Left lung (tissue), 4 donors: ENCODE measurements at regions not wholly inside any gene's neighbourhood (a gene's known extent, or its start where the extent isn't known, plus 50 kb on each side); places are given as distances from the start of the nearest gene placed in this dataset.

ENCODE experiments used
- ATAC-seq: fragments of 200-7000 bp; cut with Tn5 transposase; one replicate; pipeline ENCODE4 v1.9.1; 2020; ENCODE audit warnings: moderate library complexity
- DNase-seq, 4 donors: peaks; one replicate each; pipeline ENCODE4 v3.0.0-alpha.2; 2013 to 2020
- H3K27ac ChIP-seq, 2 donors: fragments of 200-600 bp; sonication (generic) in 1 of 2; one replicate each; pipeline versions ENCODE4 v1.5.0 to v1.8.0; 2020 to 2021
- H3K27me3 ChIP-seq, 2 donors: fragments of 200-600 bp; sonication (generic) in 1 of 2; one replicate each; pipeline versions ENCODE4 v1.5.0 to v1.8.0; 2020 to 2021
- H3K36me3 ChIP-seq, 2 donors: fragments of 200-600 bp; sonication (generic) in 1 of 2; one replicate each; pipeline versions ENCODE4 v1.5.0 to v1.8.0; 2020 to 2021
- H3K4me1 ChIP-seq, 2 donors: fragments of 200-600 bp; one replicate each; pipeline ENCODE4 v1.8.0; 2021
- H3K4me3 ChIP-seq, 2 donors: fragments of 200-600 bp; sonication (generic) in 1 of 2; one replicate each; pipeline versions ENCODE4 v1.5.0 to v1.8.0; 2020 to 2021; ENCODE audit warnings: mild to moderate bottlenecking in 1 of 2
- H3K9me3 ChIP-seq, 2 donors: fragments of 200-600 bp; sonication (generic) in 1 of 2; one replicate each; pipeline versions ENCODE4 v1.5.0 to v1.8.0; 2020 to 2021
- CTCF ChIP-seq, 2 donors: fragments of 200-600 bp; sonication (generic) in 1 of 2; IDR thresholded peaks; one replicate each; pipeline versions ENCODE4 v1.5.0 to v1.8.0; 2021; ENCODE audit warnings: antibody characterized with exemption in 2 of 2
- intact Hi-C, 2 donors: fragments of 100-400 bp; cut with DNase I; formaldehyde crosslinking; loops; one replicate each; pipeline versions ENCODE4 v1.11.2 to v1.14.2; 2022
- donor health status: DM: no; HTN: yes; CAD: no.
- donor health status: DM: no; HTN: no; CAD: no.

- Histone ChIP-seq H3K36me3 (no peaks in the 10 kb centered on the region), H3K4me1 (no peaks in the 10 kb centered on the region), H3K4me3 (no peak overlapping the region), H3K27ac (no peak overlapping the region), H3K9me3 (peaks cover 0 to 28% of the 10 kb centered on the region in 2 donors), H3K27me3 (no peaks in the 10 kb centered on the region)
- DNase-seq: no peak
- ATAC-seq: no peak
- intact Hi-C loops: no loop called here
- no peak for TF ChIP-seq CTCF (IDR thresholded peaks at IDR 0.05)
Measured at GRCh38 chr13:90253806-90254205, 1093.7 kb upstream of the MIR17HG start.

DNA sequence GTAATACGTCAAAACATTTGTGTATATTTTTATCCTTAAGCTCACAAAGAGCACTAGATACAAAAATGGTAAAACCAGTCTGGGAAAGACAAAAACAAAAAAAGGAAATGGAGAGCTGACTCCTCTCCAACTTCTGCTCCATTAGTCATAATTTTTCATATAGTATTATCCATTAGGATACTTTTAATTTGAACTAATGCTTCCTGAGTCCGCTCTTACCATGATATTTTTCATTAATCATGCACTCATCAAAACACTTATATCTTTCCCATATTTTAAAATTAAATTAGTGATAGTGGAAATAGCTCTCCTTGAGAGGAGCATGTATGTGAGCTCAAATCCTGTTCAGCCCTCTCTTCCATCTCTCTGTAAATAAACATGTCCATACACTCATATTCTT is 1093.0 kb upstream of the MIR17HG start:
- Histone ChIP-seq H3K27me3 (no peaks in the 10 kb centered on the region), H3K27ac (no peak overlapping the region), H3K9me3 (peaks cover 0 to 27% of the 10 kb centered on the region in 2 donors), H3K36me3 (no peaks in the 10 kb centered on the region), H3K4me3 (no peak overlapping the region), H3K4me1 (no peaks in the 10 kb centered on the region)
- ATAC-seq: no peak
- no peak for TF ChIP-seq CTCF (IDR thresholded peaks at IDR 0.05)
- intact Hi-C loops: no loop called here
- no peak for DNase-seq

GRCh38 chr13:90256746-90257145 is 1090.7 kb upstream of the MIR17HG start:
- DNase-seq (no peak), ATAC-seq (no peak)
- Histone ChIP-seq H3K27ac (no peak overlapping the region), H3K4me1 (no peaks in the 10 kb centered on the region), H3K4me3 (no peak overlapping the region), H3K27me3 (no peaks in the 10 kb centered on the region), H3K36me3 (no peaks in the 10 kb centered on the region), H3K9me3 (peaks cover 0 to 21% of the 10 kb centered on the region in 2 donors)
- no peak for TF ChIP-seq CTCF (IDR thresholded peaks at IDR 0.05)
- intact Hi-C loops: no loop called here

- Histone ChIP-seq H3K27ac (no peak overlapping the region), H3K9me3 (peaks cover 0 to 10% of the 10 kb centered on the region in 2 donors), H3K27me3 (no peaks in the 10 kb centered on the region), H3K4me1 (no peaks in the 10 kb centered on the region), H3K36me3 (no peaks in the 10 kb centered on the region), H3K4me3 (no peak overlapping the region)
- no peak for ATAC-seq
- DNase-seq: no peak
- intact Hi-C loops: no loop called here
- no peak for TF ChIP-seq CTCF (IDR thresholded peaks at IDR 0.05)
Measured at GRCh38 chr13:90258129-90258528, 1089.4 kb upstream of the MIR17HG start.

DNA sequence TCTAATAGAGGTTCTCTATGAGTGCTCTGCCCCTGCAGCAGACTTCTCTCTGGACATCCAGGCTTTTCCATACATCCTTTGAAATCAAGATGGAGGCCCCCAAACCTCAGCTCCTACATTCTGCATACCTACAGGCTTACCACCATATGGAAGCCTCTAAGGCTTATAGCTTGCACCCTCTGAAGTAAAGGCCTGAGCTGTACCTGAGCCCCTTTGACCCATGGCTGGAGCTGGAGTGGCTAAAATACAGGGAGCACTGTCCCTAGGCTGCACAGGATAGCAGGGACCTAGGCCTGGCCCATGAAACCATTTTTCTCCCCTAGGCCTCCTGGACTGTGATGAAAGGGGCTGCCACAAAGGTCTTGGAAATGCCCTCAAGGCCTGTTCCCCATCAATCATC is 1086.1 kb upstream of the MIR17HG start:
- DNase-seq (no peak), ATAC-seq (no peak)
- intact Hi-C loops: no loop called here
- Histone ChIP-seq H3K4me3 (no peak overlapping the region), H3K4me1 (no peaks in the 10 kb centered on the region), H3K27me3 (no peaks in the 10 kb centered on the region), H3K36me3 (no peaks in the 10 kb centered on the region), H3K9me3 (peaks cover 0 to 1% of the 10 kb centered on the region in 2 donors), H3K27ac (no peak overlapping the region)
- TF ChIP-seq CTCF (IDR thresholded peaks at IDR 0.05): no peak
